BJ (cell line): ENCODE measurements at regions not wholly inside any gene's neighbourhood (a gene's known extent, or its start where the extent isn't known, plus 50 kb on each side); places are given as distances from the start of the nearest gene placed in this dataset.
A peak's percentile ranks its signal among the peaks of the same experiment; 100 is the strongest.

Experiments used
- CTCF ChIA-PET: fragments of 350-600 bp; formaldehyde crosslinking; extraction: SDS; loops from one replicate; lab custom pipeline; 2021; ENCODE audit warnings: antibody characterized with exemption, inconsistent platforms; lab: Yijun Ruan, JAX
- POLR2A ChIA-PET: fragments of 300-600 bp; sonication (Branson Sonifier 250); formaldehyde crosslinking; extraction: SDS; loops from one replicate; lab custom pipeline; 2021; ENCODE audit warnings: antibody characterized with exemption; lab: Charles Lee
- DNase-seq: peaks from one replicate; pipeline ENCODE4 v3.0.0-alpha.2; 2011; ENCODE audit warnings: low read depth
- H3K27me3 ChIP-seq: 2 replicates; pipeline ENCODE4 v1.6.0; 2011; ENCODE audit warnings: low read length; ENCODE audit not compliant: control insufficient read depth, insufficient read depth
- H3K36me3 ChIP-seq: 2 replicates; pipeline ENCODE4 v1.5.1; 2011; ENCODE audit warnings: low read length; ENCODE audit not compliant: control insufficient read depth, insufficient read depth
- H3K4me3 ChIP-seq: 2 replicates; pipeline ENCODE4 v1.5.1; 2011; ENCODE audit warnings: low read depth, mild to moderate bottlenecking, control low read depth, low read length
- CTCF ChIP-seq: IDR thresholded peaks from 2 replicates; pipeline ENCODE4 v1.5.1; 2011; ENCODE audit warnings: low read depth, mild to moderate bottlenecking, control low read depth, inconsistent platforms, low read length, moderate library complexity; ENCODE audit not compliant: insufficient read depth

GRCh38 chr4:124903995-124904722, 191.6 kb upstream of the ANKRD50 start:
- Histone ChIP-seq H3K27me3 (no peaks in the 10 kb centered on the region), H3K4me3 (no peak overlapping the region), H3K36me3 (no peaks in the 10 kb centered on the region)
- DNase-seq: peak; percentile 23
- ChIA-PET POLR2A (no interaction called here), CTCF (interaction anchor here (0.6 kb wide), 2 partner anchors 340 to 447 kb away, joined by 3 read pairs; no protein-coding TSS in a partner anchor)
- no peak for TF ChIP-seq CTCF

- POLR2A ChIA-PET: no interaction called here
Observed at GRCh38 chr4:124902001-124902515, 189.5 kb upstream of the ANKRD50 start.

GRCh38 chr4:124899997-124900396, 187.5 kb upstream of the ANKRD50 start:
- DNase-seq: no peak
- Histone ChIP-seq H3K36me3 (no peaks in the 10 kb centered on the region), H3K27me3 (no peaks in the 10 kb centered on the region), H3K4me3 (no peak overlapping the region)
- CTCF ChIA-PET: no interaction called here
- POLR2A ChIA-PET: no interaction called here
- TF ChIP-seq CTCF: no peak

More at GRCh38 chr4:124902001-124902515, 189.5 kb upstream of the ANKRD50 start:
- H3K36me3 ChIP-seq: no peaks in the 10 kb centered on the region
- CTCF ChIA-PET: no interaction called here
- no peaks in the 10 kb centered on the region for H3K27me3 ChIP-seq
- no peak for TF ChIP-seq CTCF
- H3K4me3 ChIP-seq: no peak overlapping the region
- DNase-seq: no peak

GRCh38 chr4:124890522-124890921, 178.0 kb upstream of the ANKRD50 start:
- CTCF ChIA-PET: no interaction called here
- no peaks in the 10 kb centered on the region for H3K27me3 ChIP-seq
- no peak for DNase-seq
- no peak for TF ChIP-seq CTCF
- POLR2A ChIA-PET: no interaction called here
- no peaks in the 10 kb centered on the region for H3K36me3 ChIP-seq
- H3K4me3 ChIP-seq: no peak overlapping the region

- H3K36me3 ChIP-seq: no peaks in the 10 kb centered on the region
- CTCF ChIA-PET: no interaction called here
- POLR2A ChIA-PET: no interaction called here
- no peaks in the 10 kb centered on the region for H3K27me3 ChIP-seq
- TF ChIP-seq CTCF: no peak
- DNase-seq: no peak
- no peak overlapping the region for H3K4me3 ChIP-seq
Observed at GRCh38 chr4:124887739-124888138, 175.2 kb upstream of the ANKRD50 start.
